Activated CD8-positive, alpha-beta memory T cell treated with anti-CD3 and anti-CD28 coated beads, Interleukin-2, amount 10 ng/mL, durations not matched to agents 7 days and 5 days (primary cell): ENCODE measurements at regions not wholly inside any gene's neighbourhood (a gene's known extent, or its start where the extent isn't known, plus 50 kb on each side); places are given as distances from the start of the nearest gene placed in this dataset.
"Not testable (repeated sequence)": the region's sequence is repeated elsewhere in the genome, so short reads cannot be mapped to it uniquely, and the experiment has no call there.

Experiments used
- ATAC-seq: fragments of 150-1000 bp; cut with Tn5 transposase; one replicate; pipeline ENCODE4 v1.10.0; 2021; ENCODE audit warnings: moderate library complexity
- CTCF ChIA-PET: fragments of 350-600 bp; sonication (Branson Sonifier 250); formaldehyde crosslinking; loops from one replicate; lab custom pipeline; 2021; ENCODE audit warnings: antibody characterized with exemption; lab: Charles Lee
- DNase-seq: peaks from one replicate; pipeline ENCODE4 v3.0.0-alpha.2; 2020
- H3K27ac Mint-ChIP-seq: one replicate; pipeline ENCODE4 v1.8.0; 2021; ENCODE audit warnings: mild to moderate bottlenecking, mixed read lengths
- H3K27me3 Mint-ChIP-seq: one replicate; pipeline ENCODE4 v1.8.0; 2021; ENCODE audit warnings: mixed read lengths
- H3K36me3 Mint-ChIP-seq: one replicate; pipeline ENCODE4 v1.8.0; 2021; ENCODE audit warnings: mild to moderate bottlenecking, mixed read lengths
- H3K4me1 Mint-ChIP-seq: one replicate; pipeline ENCODE4 v1.8.0; 2021; ENCODE audit warnings: mixed read lengths
- H3K4me3 Mint-ChIP-seq: one replicate; pipeline ENCODE4 v1.8.0; 2021; ENCODE audit warnings: mild to moderate bottlenecking, moderate library complexity, mixed read lengths
- H3K9me3 Mint-ChIP-seq: one replicate; pipeline ENCODE4 v1.8.0; 2022; ENCODE audit warnings: low read depth, mixed read lengths

DNA sequence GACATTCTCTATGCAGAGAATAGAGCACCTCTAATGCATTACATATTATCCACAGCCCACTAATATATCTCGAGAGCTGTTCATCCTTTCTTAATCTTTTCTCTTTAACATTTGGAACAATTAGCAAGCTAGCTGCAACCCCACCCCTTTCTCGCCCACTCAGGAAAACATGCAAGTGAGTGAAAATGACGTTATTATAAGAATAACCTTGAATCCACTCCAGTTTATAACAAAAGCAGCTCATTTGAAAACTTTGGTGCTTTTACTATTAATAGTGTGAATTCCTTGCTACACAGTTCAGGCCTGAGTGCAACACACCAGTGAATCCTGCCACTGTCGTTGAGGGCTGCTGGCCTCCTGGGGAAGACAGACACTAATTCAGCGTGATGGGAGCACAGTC, 63.3 kb upstream of the BMAL1 start:
- Mint-ChIP-seq H3K27me3 (peaks cover 4% of the 10 kb centered on the region), H3K27ac (no peak overlapping the region), H3K9me3 (no peaks in the 10 kb centered on the region), H3K36me3 (peaks cover 1% of the 10 kb centered on the region), H3K4me3 (no peak overlapping the region), H3K4me1 (peaks cover 14% of the 10 kb centered on the region)
- CTCF ChIA-PET = interaction anchor here (1.0 to 1.9 kb wide), 3 partner anchors 121 to 134 kb away, joined by 3 to 8 read pairs (median 4); no protein-coding TSS in a partner anchor
- ATAC-seq (no peak), DNase-seq (no peak)

DNA sequence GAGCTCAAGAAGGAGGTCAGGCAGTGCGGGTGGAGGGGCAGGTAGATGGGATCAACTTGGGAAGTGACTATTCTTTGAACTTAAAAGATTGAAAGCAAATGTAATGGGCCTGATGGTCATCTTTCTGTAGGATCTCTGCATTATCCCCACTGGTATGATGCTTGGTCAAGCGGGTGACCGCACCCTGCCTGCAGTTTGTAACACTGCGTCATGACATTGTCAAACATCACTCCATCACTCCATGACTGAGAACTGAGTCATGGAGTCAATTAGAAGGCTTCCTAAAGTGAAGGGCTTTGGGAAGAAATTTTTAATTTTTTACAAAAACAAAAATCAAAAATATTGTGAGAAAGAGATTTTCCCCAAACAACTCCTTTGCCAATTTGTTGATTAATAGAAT, 62.4 kb upstream of the BMAL1 start:
- Mint-ChIP-seq H3K9me3 (no peaks in the 10 kb centered on the region), H3K36me3 (peaks cover 1% of the 10 kb centered on the region), H3K4me3 (no peak overlapping the region), H3K27ac (no peak overlapping the region), H3K4me1 (peaks cover 16% of the 10 kb centered on the region), H3K27me3 (peaks cover 4% of the 10 kb centered on the region)
- no peak for ATAC-seq
- no peak for DNase-seq
- CTCF ChIA-PET = interaction anchor here (1.6 to 1.9 kb wide), 2 partner anchors 120 to 122 kb away, joined by 4 to 8 read pairs; no protein-coding TSS in a partner anchor

DNA sequence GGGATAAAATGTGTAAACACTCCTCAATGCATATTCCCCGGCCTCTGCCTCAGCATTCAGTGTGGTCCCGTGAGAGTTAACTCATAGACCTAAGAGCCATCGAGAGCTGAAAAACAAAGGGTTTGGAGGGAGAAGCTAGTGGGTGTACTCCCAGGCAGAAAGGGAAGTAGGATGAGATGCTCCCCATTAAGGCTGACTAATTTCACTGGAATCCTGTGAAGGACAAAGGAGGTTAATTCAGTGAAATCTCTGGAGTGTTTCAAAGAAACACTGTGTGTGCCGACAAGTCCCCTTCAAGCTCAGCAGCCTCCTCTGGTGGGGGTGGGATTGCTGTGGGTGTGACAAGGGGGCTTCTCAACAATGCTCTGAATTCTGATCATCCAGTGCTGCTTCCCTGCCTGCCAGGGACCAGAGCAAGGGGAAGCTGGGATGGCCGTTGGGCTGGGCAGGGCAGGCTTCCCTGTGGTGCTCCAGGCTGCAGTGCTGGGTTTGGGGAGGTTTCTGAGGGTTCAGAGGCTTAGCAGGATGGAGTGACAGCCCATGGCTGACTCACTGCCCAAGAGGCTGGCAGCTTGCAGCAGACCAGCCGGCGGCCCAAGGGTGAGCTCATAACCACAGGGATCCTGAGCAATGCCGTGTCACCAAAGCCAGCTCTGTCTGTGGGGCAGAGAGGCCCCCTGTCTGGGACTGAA, 61.4 kb upstream of the BMAL1 start:
- H3K27ac Mint-ChIP-seq = no peak overlapping the region
- H3K27me3 Mint-ChIP-seq = peaks cover 4% of the 10 kb centered on the region
- CTCF ChIA-PET = interaction anchor here (1.4 to 2.6 kb wide), 3 partner anchors 22 to 119 kb away, joined by 3 to 7 read pairs (median 3); no protein-coding TSS in a partner anchor
- peaks cover 16% of the 10 kb centered on the region for H3K4me1 Mint-ChIP-seq
- peak; percentile 69 for DNase-seq
- H3K9me3 Mint-ChIP-seq = no peaks in the 10 kb centered on the region
- no peak overlapping the region for H3K4me3 Mint-ChIP-seq
- peaks cover 1% of the 10 kb centered on the region for H3K36me3 Mint-ChIP-seq
- peak; percentile 80 for ATAC-seq

DNA sequence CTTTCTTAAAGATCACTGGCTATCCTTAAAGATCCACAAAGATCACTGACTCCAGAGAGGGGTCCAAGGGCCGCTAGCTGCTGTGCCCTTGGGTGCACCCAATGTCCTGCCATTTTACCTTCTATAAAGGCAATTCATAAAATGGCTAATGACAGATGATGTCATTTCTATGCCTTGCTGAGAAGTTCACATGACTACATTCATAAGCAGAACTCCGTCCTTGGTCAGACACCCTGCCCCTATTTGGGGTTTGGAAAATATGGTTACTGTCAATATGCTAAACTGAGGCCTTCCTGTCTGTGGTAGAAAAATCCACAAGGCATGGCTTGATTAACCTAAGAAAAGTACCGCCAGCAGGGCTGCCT, 60.9 kb upstream of the BMAL1 start:
- Mint-ChIP-seq H3K27ac (no peak overlapping the region), H3K4me1 (peaks cover 16% of the 10 kb centered on the region), H3K4me3 (no peak overlapping the region), H3K27me3 (peaks cover 4% of the 10 kb centered on the region), H3K9me3 (no peaks in the 10 kb centered on the region), H3K36me3 (peaks cover 1% of the 10 kb centered on the region)
- CTCF ChIA-PET = interaction anchor here (1.1 to 2.6 kb wide), 4 partner anchors 22 to 118 kb away, joined by 3 to 7 read pairs (median 3); no protein-coding TSS in a partner anchor
- DNase-seq (no peak), ATAC-seq (peak; percentile 46)

DNA sequence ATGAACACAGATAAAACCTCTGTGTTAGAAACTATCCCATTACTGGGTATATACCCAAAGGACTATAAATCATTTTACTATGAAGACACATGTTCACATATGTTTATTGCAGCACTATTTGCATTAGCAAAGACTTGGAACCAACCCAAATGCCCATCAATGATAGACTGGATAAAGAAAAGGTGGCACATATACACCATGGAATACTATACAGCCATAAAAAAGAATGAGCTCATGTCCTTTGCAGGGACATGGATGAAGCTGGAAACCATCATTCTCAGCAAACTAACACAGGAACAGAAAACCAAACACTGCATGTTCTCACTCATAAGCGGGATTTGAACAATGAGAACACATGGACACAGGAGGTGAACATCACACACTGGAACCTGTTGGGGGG, 58.9 kb upstream of the BMAL1 start:
- ATAC-seq, H3K27ac Mint-ChIP-seq, CTCF ChIA-PET, DNase-seq, H3K27me3 Mint-ChIP-seq, H3K4me3 Mint-ChIP-seq, H3K9me3 Mint-ChIP-seq, H3K36me3 Mint-ChIP-seq: not testable (repeated sequence)
- peaks cover 16% of the 10 kb centered on the region for H3K4me1 Mint-ChIP-seq

DNA sequence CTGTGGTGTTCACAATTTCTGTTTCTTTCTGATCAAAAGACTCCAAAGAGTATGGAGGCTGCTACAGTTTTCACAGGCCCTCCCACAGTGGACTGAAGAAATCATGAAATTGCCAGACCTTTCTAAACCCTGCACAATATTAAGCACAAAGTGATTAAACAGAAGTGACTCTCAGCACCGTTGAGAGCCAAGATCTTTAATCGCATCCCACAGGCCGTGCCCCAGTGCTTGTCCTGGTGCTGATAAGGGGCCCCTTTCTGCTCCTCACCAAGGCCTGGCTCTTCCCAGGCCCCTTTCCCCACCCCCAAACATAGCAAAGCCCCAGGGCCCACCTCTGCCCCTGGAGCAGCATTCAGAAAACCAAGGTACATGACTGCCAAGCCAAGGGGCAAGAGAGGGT, 57.4 kb upstream of the BMAL1 start:
- H3K27me3 Mint-ChIP-seq = peaks cover 4% of the 10 kb centered on the region
- no peak overlapping the region for H3K27ac Mint-ChIP-seq
- H3K36me3 Mint-ChIP-seq = peaks cover 1% of the 10 kb centered on the region
- ATAC-seq = no peak
- peaks cover 16% of the 10 kb centered on the region for H3K4me1 Mint-ChIP-seq
- no peaks in the 10 kb centered on the region for H3K9me3 Mint-ChIP-seq
- DNase-seq = no peak
- CTCF ChIA-PET = no interaction called here
- no peak overlapping the region for H3K4me3 Mint-ChIP-seq

DNA sequence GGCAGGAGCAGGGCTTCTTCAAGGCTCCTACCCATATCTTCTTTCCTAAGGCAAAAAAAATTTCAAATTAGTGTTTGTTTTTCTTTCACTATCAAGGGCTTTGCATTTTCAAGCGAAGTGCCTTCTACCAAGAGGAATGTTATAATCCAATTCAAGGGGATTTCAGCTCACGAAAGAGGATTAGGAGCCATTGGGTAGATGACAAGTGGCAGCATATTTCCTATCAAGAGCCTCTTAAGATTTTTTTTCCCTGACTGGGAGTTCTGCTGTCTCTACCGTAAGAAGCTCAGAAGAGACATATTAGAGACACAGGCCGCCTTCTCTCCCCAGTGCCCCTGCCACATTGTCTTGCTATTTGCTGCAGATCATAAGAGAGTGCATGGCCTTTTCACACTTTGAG, 55.9 kb upstream of the BMAL1 start:
- Mint-ChIP-seq H3K4me3 (no peak overlapping the region), H3K9me3 (no peaks in the 10 kb centered on the region), H3K27me3 (peaks cover 5% of the 10 kb centered on the region), H3K27ac (no peak overlapping the region), H3K4me1 (peaks cover 7% of the 10 kb centered on the region), H3K36me3 (peaks cover 1% of the 10 kb centered on the region)
- no peak for ATAC-seq
- CTCF ChIA-PET = no interaction called here
- no peak for DNase-seq

DNA sequence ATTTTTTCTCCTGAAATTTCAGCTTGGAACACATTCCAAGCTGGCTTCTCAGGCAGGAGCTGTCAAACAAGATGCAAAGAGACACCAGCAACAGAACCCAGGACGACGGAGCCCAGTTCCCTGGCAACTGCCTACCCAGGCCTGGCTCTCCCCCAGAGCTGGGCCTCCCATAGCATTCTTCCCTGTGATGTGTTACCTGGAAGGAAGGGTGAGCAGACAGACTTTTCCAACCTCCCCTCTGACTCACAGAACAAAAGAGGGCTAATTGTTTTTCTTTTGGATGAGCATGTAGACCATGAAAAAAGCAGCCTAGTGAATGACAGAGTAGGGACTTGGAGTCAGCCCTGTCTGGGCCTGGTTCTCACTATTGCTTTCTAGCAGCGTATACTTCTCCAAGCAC, 55.3 kb upstream of the BMAL1 start:
- Mint-ChIP-seq H3K27ac (no peak overlapping the region), H3K4me1 (peaks cover 2% of the 10 kb centered on the region), H3K4me3 (no peak overlapping the region), H3K9me3 (no peaks in the 10 kb centered on the region), H3K27me3 (peaks cover 4% of the 10 kb centered on the region), H3K36me3 (peaks cover 1% of the 10 kb centered on the region)
- CTCF ChIA-PET = no interaction called here
- no peak for ATAC-seq
- no peak for DNase-seq

DNA sequence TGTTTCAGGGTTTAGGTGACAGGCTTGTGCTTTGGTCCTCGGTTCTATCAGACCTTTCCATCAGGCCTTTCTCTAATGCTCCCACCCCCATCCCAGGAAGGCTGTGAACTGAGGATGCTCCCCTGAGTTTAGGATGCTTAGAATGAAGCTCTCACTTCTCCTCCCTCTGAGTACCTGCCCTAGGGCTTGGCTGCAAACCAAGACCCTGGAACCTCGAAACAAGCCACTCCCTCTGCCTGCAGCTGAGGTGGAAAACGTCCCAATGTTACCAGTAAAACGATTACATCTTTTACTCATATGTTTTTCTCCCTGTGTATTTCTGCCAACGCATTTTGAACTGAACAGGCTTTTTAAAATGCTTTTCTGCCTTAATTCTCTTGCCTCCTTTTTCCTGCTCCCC, 54.5 kb upstream of the BMAL1 start:
- ATAC-seq = no peak
- peaks cover 1% of the 10 kb centered on the region for H3K36me3 Mint-ChIP-seq
- no peak for DNase-seq
- no peak overlapping the region for H3K4me3 Mint-ChIP-seq
- CTCF ChIA-PET = no interaction called here
- H3K9me3 Mint-ChIP-seq = no peaks in the 10 kb centered on the region
- peaks cover 2% of the 10 kb centered on the region for H3K27me3 Mint-ChIP-seq
- no peak overlapping the region for H3K27ac Mint-ChIP-seq
- peaks cover 7% of the 10 kb centered on the region for H3K4me1 Mint-ChIP-seq

DNA sequence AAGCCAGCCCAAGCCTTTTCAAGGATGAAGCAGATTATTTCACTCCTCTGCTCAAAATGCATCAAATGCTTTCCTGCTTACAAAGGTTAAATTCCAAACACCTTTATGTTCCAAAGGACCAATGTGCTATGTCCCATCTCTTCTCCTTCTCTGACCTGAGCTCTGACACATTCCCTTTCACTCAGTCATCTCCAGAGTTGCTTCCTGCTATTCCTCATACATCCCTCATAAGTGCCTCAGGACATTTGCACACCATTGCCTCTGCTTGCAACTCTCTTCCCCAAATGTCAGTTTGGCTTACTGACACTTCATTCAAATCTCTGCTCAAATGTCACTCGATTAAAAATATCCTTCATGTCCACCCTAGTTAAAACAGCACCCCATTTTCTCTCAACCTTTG, 53.3 kb upstream of the BMAL1 start:
- no peaks in the 10 kb centered on the region for H3K36me3 Mint-ChIP-seq
- CTCF ChIA-PET = no interaction called here
- H3K27me3 Mint-ChIP-seq = peaks cover 2% of the 10 kb centered on the region
- peaks cover 7% of the 10 kb centered on the region for H3K4me1 Mint-ChIP-seq
- no peak overlapping the region for H3K27ac Mint-ChIP-seq
- no peak overlapping the region for H3K4me3 Mint-ChIP-seq
- H3K9me3 Mint-ChIP-seq = no peaks in the 10 kb centered on the region
- no peak for ATAC-seq
- DNase-seq = no peak

DNA sequence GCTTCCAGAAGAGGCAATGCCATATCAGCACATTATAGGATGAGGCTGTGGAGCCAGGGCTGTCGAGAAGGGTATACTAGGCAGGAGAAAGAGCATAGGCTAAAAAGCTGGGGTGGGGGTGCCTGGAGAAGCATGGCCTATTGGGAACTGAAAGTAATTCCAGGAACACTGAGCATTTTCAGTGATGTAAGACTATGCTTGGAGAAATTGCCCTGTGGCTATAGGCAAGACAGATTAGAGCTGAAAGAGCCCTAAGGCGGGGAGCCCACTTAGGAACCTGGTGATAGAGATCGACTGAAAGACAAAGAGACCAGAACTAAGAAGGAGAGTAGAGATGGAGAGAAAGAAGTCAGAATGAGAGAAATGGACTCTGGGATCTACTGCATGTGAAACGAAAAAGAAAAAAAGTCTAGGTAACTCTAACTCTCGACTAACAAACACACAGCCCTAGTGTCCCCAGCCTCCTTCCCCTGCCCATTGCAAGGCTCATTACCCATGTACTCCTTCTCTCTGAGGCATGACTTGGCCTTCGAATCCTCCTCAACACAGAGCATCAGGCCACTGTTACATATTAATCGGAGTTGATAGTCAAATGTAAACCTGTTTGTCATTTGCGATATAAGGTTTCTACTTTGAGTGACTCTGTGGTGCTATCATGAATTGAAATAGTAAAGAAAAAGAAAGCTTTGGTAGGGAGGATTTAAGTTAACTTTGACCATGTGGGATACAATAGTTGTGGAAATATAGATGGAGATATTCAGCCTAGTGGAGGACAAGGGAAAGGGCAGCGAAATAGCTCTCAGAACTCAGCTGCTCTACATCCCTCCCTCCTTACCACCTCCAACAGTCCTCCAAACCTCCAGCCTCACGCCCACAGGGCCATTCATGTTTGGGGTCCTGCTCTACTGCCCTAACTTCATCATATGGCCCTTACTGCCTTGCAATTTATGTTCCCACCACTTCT, 52.3 kb upstream of the BMAL1 start:
- H3K9me3 Mint-ChIP-seq = no peaks in the 10 kb centered on the region
- H3K27ac Mint-ChIP-seq = no peak overlapping the region
- ATAC-seq (no peak), DNase-seq (no peak)
- no peaks in the 10 kb centered on the region for H3K36me3 Mint-ChIP-seq
- CTCF ChIA-PET = no interaction called here
- H3K4me3 Mint-ChIP-seq = no peak overlapping the region
- H3K4me1 Mint-ChIP-seq = peaks cover 5% of the 10 kb centered on the region
- peaks cover 6% of the 10 kb centered on the region for H3K27me3 Mint-ChIP-seq

DNA sequence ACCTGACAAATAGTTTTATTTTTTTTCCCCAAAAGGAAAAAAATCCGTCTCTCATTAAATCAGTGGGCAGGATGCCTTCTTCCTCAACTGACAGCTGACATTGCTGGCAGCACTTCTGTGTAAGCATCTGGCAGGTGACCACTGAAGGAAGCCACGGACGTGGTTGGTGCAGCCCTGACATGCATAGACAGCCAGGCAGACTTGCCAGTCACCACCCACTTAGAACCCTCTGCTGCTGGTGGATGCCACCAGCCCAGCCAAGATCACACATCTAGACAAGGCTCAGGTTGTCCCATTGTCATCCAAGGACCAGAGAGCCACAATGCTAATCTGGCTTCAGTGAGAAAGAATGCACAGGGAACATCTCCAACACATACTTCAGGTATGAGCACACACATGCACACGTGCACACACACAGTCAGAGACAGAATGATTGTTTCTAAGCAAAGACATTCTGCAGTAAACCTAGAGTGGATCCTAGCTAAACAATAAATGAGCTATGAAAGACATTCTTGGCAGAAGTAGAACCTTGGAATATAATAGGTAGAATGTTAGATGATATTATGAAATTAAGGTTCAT, 49.8 kb upstream of the BMAL1 start:
- H3K36me3 Mint-ChIP-seq = no peaks in the 10 kb centered on the region
- H3K27ac Mint-ChIP-seq = no peak overlapping the region
- CTCF ChIA-PET = no interaction called here
- H3K4me1 Mint-ChIP-seq = peaks cover 5% of the 10 kb centered on the region
- H3K9me3 Mint-ChIP-seq = no peaks in the 10 kb centered on the region
- H3K4me3 Mint-ChIP-seq = no peak overlapping the region
- ATAC-seq (no peak), DNase-seq (no peak)
- peaks cover 11% of the 10 kb centered on the region for H3K27me3 Mint-ChIP-seq
